Heart right ventricle (tissue), 16 donors: ENCODE measurements at regions not wholly inside any gene's neighbourhood (a gene's known extent, or its start where the extent isn't known, plus 50 kb on each side); places are given as distances from the start of the nearest gene placed in this dataset.
A peak's percentile ranks its signal among the peaks of the same experiment; 100 is the strongest.

ENCODE experiments used
- ATAC-seq, 8 donors: fragments of 200-7000 bp; cut with Tn5 transposase; one replicate each; pipeline ENCODE4 v1.9.1; 2020; ENCODE audit warnings: mild to moderate bottlenecking in 8 of 8, moderate library complexity in 8 of 8, moderate number of reproducible peaks in 1 of 8
- DNase-seq, 2 donors: peaks; one replicate each; pipeline ENCODE4 v3.0.0-alpha.2; 2020
- H3K27ac ChIP-seq, 10 donors: fragments of 200-600 bp; sonication (generic) in 2 of 10; one replicate each; pipeline versions ENCODE4 v1.5.0 to v1.8.0; 2020 to 2022; ENCODE audit warnings: mild to moderate bottlenecking in 3 of 10
- H3K27me3 ChIP-seq, 7 donors: fragments of 200-600 bp; one replicate each; pipeline ENCODE4 v1.8.0; 2021 to 2022; ENCODE audit warnings: mild to moderate bottlenecking in 2 of 7
- H3K36me3 ChIP-seq, 9 donors: fragments of 200-600 bp; sonication (generic) in 1 of 9; one replicate each; pipeline versions ENCODE4 v1.5.0 to v1.8.0; 2020 to 2022; ENCODE audit warnings: mild to moderate bottlenecking in 2 of 9
- H3K4me1 ChIP-seq, 9 donors: fragments of 200-600 bp; sonication (generic) in 1 of 9; one replicate each; pipeline versions ENCODE4 v1.5.0 to v1.8.0; 2020 to 2022; ENCODE audit warnings: mild to moderate bottlenecking in 4 of 9
- H3K4me3 ChIP-seq, 10 donors: fragments of 200-600 bp; sonication (generic) in 2 of 10; one replicate each; pipeline versions ENCODE4 v1.5.0 to v1.8.0; 2020 to 2022; ENCODE audit warnings: mild to moderate bottlenecking in 7 of 10, moderate library complexity in 2 of 10
- H3K9me3 ChIP-seq, 11 donors: fragments of 200-600 bp in 10 of 11; sonication (generic) in 2 of 11; one replicate each; pipeline versions ENCODE4 v1.5.0 to v1.8.0; 2013 to 2022; ENCODE audit warnings: mild to moderate bottlenecking in 2 of 11, control low read depth in 1 of 11, moderate library complexity in 1 of 11
- WGBS, 2 donors: extraction: QIAGEN DNeasy Blood & Tissue Kit; methylation state at CpG; one replicate each; pipeline ENCODE4 v1.1.7; 2013; ENCODE audit warnings: inconsistent platforms in 1 of 2; 5-methylcytosine and 5-hydroxymethylcytosine counted together
- intact Hi-C, 10 donors: fragments of 100-400 bp; cut with DNase I; formaldehyde crosslinking; loops; one replicate each; pipeline versions ENCODE4 v1.11.1 to v1.14.2; 2022
- TF ChIP-seq, protein P1 (sequence below), 9 donors: fragments of 200-600 bp; sonication (generic) in 2 of 9; IDR thresholded peaks; one replicate each; pipeline versions ENCODE4 v1.5.0 to v1.8.0; 2021 to 2022; ENCODE audit warnings: antibody characterized with exemption in 9 of 9, mild to moderate bottlenecking in 5 of 9, moderate library complexity in 1 of 9
- donor health status: Arrhythmogenic right ventricular cardiomyopathy.
- donor health status: ischemic (EF 13 %, LVEDD 7.1; RV severe dilation, severe dysfunction).
- donor health status: healthy with polysubstance abuse.
- donor health status: DM: no; HTN: yes; CAD: no.
- donor health status: DM: no; HTN: no; CAD: no.
- donor health status: ischemic (EF 25% LVEDD 6.9; RV normal size, moderate dysfunction).
- donor health status: ischemic (EF 25% LVEDD 5.7; RV mildly dilated, moderate dysfunction).
- donor health status: healthy.
- donor health status: DM: yes; HTN: yes; CAD: no.
- donor health status: Ischemic cardiomyopathy.
- donor health status: ischemic (EF 35%, LVEDD 5.7; RV mildly dilated, moderate dysfunction).
- donor health status: nonischemic (EF 11% LVEDD 7.7; RV severe dilation, severe dysfunction).
- donor health status: DM: yes; HTN: yes; CAD: no.
- donor health status: PGD.
- donor health status: ischemic (EF 29% LVEDD 5.4; RV normal size, mild dysfunction).
- donor health status: nonischemic (EF 23%, LVEDD 6.1; RV moderate dilation, normal function).

DNA sequence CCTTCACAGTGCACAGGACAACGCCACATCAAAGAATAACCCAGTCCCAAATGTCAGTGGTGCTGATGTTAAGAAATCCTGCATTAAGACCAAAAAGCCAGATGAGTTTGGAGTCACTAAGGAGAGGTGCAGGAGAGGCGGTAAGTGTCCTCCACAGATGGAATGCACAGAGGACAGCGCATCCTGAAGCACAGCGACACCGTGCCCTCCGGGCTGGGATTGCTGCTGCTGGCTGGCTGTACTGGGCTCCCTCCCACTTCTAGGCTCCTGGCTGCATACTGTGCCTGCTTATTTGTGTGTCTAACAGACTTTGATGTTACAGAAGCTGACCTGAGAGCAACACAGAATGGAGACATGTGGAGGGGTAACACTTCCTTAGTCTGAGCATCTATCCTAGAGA lies 325.6 kb upstream of the BOD1L1 start:
- intact Hi-C loops: no loop called here
- TF ChIP-seq, protein P1, sequence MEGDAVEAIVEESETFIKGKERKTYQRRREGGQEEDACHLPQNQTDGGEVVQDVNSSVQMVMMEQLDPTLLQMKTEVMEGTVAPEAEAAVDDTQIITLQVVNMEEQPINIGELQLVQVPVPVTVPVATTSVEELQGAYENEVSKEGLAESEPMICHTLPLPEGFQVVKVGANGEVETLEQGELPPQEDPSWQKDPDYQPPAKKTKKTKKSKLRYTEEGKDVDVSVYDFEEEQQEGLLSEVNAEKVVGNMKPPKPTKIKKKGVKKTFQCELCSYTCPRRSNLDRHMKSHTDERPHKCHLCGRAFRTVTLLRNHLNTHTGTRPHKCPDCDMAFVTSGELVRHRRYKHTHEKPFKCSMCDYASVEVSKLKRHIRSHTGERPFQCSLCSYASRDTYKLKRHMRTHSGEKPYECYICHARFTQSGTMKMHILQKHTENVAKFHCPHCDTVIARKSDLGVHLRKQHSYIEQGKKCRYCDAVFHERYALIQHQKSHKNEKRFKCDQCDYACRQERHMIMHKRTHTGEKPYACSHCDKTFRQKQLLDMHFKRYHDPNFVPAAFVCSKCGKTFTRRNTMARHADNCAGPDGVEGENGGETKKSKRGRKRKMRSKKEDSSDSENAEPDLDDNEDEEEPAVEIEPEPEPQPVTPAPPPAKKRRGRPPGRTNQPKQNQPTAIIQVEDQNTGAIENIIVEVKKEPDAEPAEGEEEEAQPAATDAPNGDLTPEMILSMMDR (IDR thresholded peaks at IDR 0.05): no peak
- no peak for ATAC-seq

DNA sequence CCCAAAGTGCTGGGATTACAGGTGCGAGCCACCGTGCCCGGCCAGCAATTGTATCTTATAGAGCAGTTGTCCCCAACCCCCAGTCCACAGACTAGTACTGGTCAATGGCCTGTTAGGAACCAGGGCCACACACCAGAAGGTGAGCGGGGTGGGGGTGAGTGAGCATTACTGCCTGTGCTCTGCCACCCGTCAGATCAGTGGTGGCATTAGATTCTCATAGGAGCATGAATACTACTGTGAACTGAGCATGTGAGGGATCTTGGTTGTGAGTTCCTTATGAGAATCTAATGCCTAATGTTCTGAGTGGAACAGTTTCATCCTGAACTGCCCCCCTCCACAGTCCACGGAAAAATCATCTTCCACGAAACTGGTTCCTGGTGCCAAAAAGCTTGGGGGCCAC lies 328.0 kb upstream of the BOD1L1 start:
- 91 to 98% methylated on average over 7 of the region's 7 CpGs for WGBS, 2 donors
- ATAC-seq: no peak
- Histone ChIP-seq H3K9me3 (no peaks in the 10 kb centered on the region), H3K4me3 (no peak overlapping the region), H3K27me3 (no peaks in the 10 kb centered on the region), H3K4me1 (peaks cover 0 to 6% (median 0%) of the 10 kb centered on the region in 9 donors), H3K27ac (no peak overlapping the region), H3K36me3 (no peaks in the 10 kb centered on the region)
- intact Hi-C loops: no loop called here
- TF ChIP-seq, protein P1 (IDR thresholded peaks at IDR 0.05): no peak
- no peak for DNase-seq

More for the DNA sequence above, 325.6 kb upstream of the BOD1L1 start:
- Histone ChIP-seq H3K4me3 (no peak overlapping the region), H3K9me3 (no peaks in the 10 kb centered on the region), H3K27me3 (no peaks in the 10 kb centered on the region), H3K36me3 (no peaks in the 10 kb centered on the region), H3K4me1 (no peaks in the 10 kb centered on the region), H3K27ac (no peak overlapping the region)
- WGBS, 2 donors: 85 to 88% methylated on average over 6 of the region's 6 CpGs
- no peak for DNase-seq

DNA sequence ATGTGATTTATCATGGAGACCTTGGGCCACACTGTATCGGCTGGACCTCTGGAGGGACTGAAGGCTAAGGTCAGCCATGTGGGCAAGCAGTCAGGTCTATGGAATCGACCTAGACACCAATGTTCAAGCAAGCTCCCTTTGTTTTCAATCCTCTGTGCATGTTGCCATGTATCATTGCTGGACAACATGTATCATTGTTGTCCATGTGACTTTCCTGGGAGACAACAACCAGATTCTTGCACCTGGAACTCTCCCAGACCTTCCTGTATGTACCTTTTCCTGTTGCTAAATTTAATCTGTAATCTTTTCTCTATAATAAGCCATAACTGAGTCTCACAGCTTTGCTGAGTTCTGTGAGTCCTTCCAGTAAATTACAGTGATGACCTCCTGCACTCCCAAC lies 329.4 kb upstream of the BOD1L1 start:
- intact Hi-C loops: no loop called here
- Histone ChIP-seq H3K4me1 (peaks cover 0 to 6% (median 0%) of the 10 kb centered on the region in 9 donors), H3K4me3 (no peak overlapping the region), H3K9me3 (peaks cover 0 to 3% (median 0%) of the 10 kb centered on the region in 11 donors), H3K27me3 (no peaks in the 10 kb centered on the region), H3K36me3 (no peaks in the 10 kb centered on the region), H3K27ac (no peak overlapping the region)
- TF ChIP-seq, protein P1 (IDR thresholded peaks at IDR 0.05): no peak
- DNase-seq (no peak), ATAC-seq (peak in 2 of 8 donors; percentile 29 to 67)
- 63 to 76% methylated on average over 2 of the region's 2 CpGs for WGBS, 2 donors

DNA sequence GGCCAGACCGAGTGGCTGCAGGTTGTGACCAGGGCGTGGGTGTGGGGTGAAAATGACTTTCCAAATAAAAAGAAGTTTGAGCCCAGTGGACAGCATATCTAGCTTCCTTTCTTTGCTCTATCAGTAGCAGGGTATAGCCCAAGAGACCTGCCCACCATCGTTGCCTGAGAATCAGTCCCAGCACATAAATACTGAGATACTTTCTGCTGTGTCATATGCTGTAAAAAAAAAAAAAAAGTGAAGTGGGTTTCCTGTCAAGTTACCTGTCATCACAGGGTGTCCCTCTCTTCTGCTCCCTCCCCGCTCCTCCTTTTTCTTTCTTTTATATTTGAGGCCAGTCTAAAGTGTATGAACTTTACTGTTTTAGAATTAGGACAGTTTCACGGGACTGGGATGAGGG lies 330.3 kb upstream of the BOD1L1 start:
- intact Hi-C loops: no loop called here
- DNase-seq (no peak), ATAC-seq (no peak)
- Histone ChIP-seq H3K27me3 (no peaks in the 10 kb centered on the region), H3K4me1 (peaks cover 0 to 6% (median 0%) of the 10 kb centered on the region in 9 donors), H3K4me3 (no peak overlapping the region), H3K36me3 (no peaks in the 10 kb centered on the region), H3K9me3 (peaks cover 0 to 6% (median 0%) of the 10 kb centered on the region in 11 donors), H3K27ac (no peak overlapping the region)
- TF ChIP-seq, protein P1 (IDR thresholded peaks at IDR 0.05): no peak
- 74 to 82% methylated on average over 5 of the region's 5 CpGs for whole genome bisulfite sequencing, 2 donors
